ENCODE measurements at regions not wholly inside any gene's neighbourhood (a gene's known extent, or its start where the extent isn't known, plus 50 kb on each side); places are given as distances from the start of the nearest gene placed in this dataset.

DNA sequence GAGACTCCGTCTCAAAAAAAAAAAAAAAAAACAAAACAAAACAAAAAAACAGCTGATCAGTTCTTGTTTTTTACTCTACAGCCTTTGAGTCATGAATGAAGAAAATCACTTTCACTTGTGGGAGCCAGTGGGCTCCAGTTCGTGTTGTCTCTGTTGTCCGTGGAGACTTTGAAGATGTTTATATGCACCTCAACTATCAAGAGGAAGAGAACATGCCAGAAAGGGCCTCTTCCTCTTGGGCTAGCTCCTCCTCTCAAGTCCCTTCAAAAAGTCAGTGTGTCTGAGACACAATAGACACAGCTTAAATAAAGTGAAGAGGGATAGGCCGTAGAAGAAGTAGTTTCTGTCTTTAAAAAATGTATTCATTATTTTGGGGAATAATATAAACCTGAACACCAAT, 182.7 kb downstream of the KDR start:
- no peaks in the 10 kb centered on the region for H3K27me3 Mint-ChIP-seq
- peaks cover 36% of the 10 kb centered on the region for H3K4me1 Mint-ChIP-seq
- POLR2A ChIA-PET: interaction anchor here (1.3 kb wide), 1 partner anchor 254 kb away, joined by 7 read pairs; no protein-coding TSS in a partner anchor
- peak overlapping the region; percentile 67 for H3K4me3 Mint-ChIP-seq
- H3K27ac Mint-ChIP-seq: peak overlapping the region; percentile 75
- TF ChIP-seq, protein P1, sequence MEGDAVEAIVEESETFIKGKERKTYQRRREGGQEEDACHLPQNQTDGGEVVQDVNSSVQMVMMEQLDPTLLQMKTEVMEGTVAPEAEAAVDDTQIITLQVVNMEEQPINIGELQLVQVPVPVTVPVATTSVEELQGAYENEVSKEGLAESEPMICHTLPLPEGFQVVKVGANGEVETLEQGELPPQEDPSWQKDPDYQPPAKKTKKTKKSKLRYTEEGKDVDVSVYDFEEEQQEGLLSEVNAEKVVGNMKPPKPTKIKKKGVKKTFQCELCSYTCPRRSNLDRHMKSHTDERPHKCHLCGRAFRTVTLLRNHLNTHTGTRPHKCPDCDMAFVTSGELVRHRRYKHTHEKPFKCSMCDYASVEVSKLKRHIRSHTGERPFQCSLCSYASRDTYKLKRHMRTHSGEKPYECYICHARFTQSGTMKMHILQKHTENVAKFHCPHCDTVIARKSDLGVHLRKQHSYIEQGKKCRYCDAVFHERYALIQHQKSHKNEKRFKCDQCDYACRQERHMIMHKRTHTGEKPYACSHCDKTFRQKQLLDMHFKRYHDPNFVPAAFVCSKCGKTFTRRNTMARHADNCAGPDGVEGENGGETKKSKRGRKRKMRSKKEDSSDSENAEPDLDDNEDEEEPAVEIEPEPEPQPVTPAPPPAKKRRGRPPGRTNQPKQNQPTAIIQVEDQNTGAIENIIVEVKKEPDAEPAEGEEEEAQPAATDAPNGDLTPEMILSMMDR (IDR thresholded peaks at IDR 0.05): no peak
- H3K36me3 Mint-ChIP-seq (ENCODE audit: low read depth): no peaks in the 10 kb centered on the region
- no peak for DNase-seq
- intact Hi-C loops (cut with micrococcal nuclease): loop anchor here (5.0 kb wide), 1 partner anchor 260 kb away; no protein-coding TSS in a partner anchor
- peak; percentile 63 for ATAC-seq (ENCODE audit: low read depth)
- CTCF ChIA-PET: no interaction called here
- H3K9me3 Mint-ChIP-seq: no peaks in the 10 kb centered on the region

DNA sequence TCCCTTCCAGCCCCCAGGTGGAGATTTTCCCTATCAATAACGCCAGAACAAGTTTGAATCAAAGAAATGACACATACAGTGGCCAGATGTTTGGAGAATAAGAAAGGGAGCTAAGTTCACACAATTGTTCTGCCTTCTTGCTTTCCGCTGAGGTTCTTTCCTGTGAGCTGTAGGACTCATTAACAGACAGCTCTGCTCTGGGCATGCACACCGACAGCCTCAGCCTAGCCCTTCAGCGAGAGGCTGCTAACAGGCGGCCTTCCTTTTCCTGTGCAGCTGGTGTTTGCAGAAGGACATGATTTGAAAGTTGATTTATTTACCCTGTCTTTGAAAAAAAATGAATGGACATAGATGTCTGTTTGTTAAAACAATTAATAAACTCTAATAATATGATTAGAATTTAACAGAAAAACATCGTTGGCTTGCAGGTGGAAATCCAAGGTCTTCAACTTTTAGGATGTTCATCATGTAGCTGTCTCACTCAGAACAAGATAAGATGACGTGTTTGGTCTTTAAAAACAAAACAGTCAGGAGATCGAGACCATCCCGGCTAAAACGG, 183.3 kb downstream of the KDR start:
- Mint-ChIP-seq H3K4me3 (peak overlapping the region; percentile 67), H3K4me1 (peaks cover 36% of the 10 kb centered on the region), H3K9me3 (no peaks in the 10 kb centered on the region), H3K27me3 (peaks cover 5% of the 10 kb centered on the region), H3K27ac (peak overlapping the region; percentile 55), H3K36me3 (ENCODE audit: low read depth) (no peaks in the 10 kb centered on the region)
- intact Hi-C loops (cut with micrococcal nuclease): loop anchor here (5.0 kb wide), 1 partner anchor 260 kb away; no protein-coding TSS in a partner anchor
- ChIA-PET POLR2A (interaction anchor here (1.3 kb wide), 1 partner anchor 254 kb away, joined by 7 read pairs; no protein-coding TSS in a partner anchor), CTCF (no interaction called here)
- ATAC-seq (ENCODE audit: low read depth) (peak; percentile 71), DNase-seq (no peak)
- TF ChIP-seq, protein P1 (IDR thresholded peaks at IDR 0.05): no peak

DNA sequence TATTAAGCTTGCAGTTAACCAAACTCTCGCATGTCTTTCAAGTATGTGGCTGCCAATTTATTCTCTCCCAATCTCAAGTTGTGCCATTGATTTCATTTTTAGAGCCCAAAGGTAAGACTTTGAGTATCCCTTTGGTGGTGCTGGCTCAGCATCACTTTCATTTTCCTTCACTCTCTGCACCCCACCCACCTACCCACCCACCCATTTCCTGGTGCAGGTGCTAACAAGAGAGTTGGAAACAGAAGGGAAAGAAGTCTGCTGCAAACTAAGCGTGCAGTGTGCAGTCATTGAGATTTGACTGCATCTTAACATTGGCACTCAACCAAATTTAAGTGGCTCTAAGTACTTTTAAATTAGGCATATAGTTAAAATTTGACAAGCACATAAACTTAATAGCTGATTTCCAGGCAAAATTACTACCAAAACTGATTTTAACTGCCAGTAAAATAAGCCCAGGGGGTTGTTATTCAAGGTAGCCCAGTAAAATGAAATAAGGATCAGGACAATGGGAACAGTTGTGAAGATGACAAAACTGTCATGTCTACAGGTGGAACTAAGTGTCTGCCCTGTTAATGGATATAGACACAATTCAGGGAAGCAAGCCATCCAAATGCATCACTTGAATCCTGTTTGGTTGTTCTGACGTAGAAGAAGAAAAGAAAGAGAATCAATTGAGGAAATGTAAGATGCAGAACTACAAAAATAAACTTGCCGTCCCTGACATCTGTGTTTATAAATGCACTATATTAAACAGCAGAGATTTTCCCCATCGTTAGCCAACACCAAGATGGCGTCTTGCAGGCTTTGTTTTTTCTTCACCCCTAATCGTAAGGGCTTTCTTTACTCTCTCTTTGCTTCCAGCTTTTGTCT, 184.2 kb downstream of the KDR start:
- DNase-seq (no peak), ATAC-seq (ENCODE audit: low read depth) (no peak)
- Mint-ChIP-seq H3K36me3 (ENCODE audit: low read depth) (no peaks in the 10 kb centered on the region), H3K4me1 (peaks cover 36% of the 10 kb centered on the region), H3K27ac (peak overlapping the region; percentile 55), H3K9me3 (no peaks in the 10 kb centered on the region), H3K27me3 (peaks cover 5% of the 10 kb centered on the region), H3K4me3 (peak overlapping the region; percentile 67)
- TF ChIP-seq, protein P1 (IDR thresholded peaks at IDR 0.05): no peak
- intact Hi-C loops (cut with micrococcal nuclease): loop anchor here (5.0 kb wide), 1 partner anchor 259 kb away; no protein-coding TSS in a partner anchor
- POLR2A ChIA-PET: interaction anchor here (1.3 kb wide), 1 partner anchor 253 kb away, joined by 7 read pairs; no protein-coding TSS in a partner anchor
- CTCF ChIA-PET: no interaction called here

DNA sequence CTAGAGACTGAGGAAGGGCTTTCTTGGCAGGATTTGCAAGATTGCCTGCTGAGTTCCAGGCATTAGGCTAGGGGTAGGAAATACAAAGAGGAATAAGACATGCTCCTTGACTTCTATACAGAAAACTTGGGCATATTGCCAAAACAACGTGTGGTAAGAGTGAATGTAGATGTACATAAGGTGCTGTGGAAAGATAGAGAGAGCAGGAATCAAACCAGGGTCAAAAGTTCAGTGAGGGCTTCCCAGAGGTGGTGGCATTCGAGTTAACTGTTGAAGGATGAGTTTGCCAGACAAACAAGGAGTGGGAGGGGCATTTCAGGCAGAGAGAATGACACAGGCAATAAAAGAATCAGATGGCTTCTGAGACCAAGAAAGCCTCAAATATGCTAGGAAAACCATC, 187.9 kb downstream of the KDR start:
- no peaks in the 10 kb centered on the region for H3K9me3 Mint-ChIP-seq
- H3K4me3 Mint-ChIP-seq: no peak overlapping the region
- H3K36me3 Mint-ChIP-seq (ENCODE audit: low read depth): no peaks in the 10 kb centered on the region
- intact Hi-C loops (cut with micrococcal nuclease): no loop called here
- H3K27me3 Mint-ChIP-seq: peaks cover 5% of the 10 kb centered on the region
- no peak for DNase-seq
- ChIA-PET POLR2A (no interaction called here), CTCF (no interaction called here)
- H3K4me1 Mint-ChIP-seq: peaks cover 21% of the 10 kb centered on the region
- no peak for ATAC-seq (ENCODE audit: low read depth)
- TF ChIP-seq, protein P1 (IDR thresholded peaks at IDR 0.05): no peak
- H3K27ac Mint-ChIP-seq: no peak overlapping the region

DNA sequence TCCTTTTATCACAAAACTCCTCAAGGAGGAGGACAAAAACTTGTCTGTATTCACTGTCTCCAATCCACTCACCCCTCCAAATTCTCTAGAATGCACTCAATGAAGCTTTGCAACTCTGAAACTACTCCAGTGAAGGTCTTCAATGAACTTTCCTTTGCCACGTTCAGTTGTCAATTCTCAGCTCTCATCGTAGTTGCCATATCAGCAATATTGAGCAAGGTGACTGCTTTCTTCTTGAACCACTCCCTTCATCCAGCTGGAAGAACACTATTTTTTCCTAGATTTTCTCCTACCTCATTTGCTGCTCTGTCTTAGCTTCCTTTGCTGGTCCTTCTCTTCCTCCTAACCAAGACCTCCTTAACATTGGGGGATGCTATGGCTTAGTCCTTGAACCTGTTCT, 191.8 kb downstream of the KDR start:
- intact Hi-C loops (cut with micrococcal nuclease): no loop called here
- TF ChIP-seq, protein P1 (IDR thresholded peaks at IDR 0.05): no peak

More for the DNA sequence above, 191.8 kb downstream of the KDR start:
- Mint-ChIP-seq H3K4me1 (no peaks in the 10 kb centered on the region), H3K4me3 (no peak overlapping the region), H3K27ac (no peak overlapping the region), H3K36me3 (ENCODE audit: low read depth) (no peaks in the 10 kb centered on the region), H3K27me3 (peaks cover 5% of the 10 kb centered on the region), H3K9me3 (no peaks in the 10 kb centered on the region)
- no peak for ATAC-seq (ENCODE audit: low read depth)
- CTCF ChIA-PET: no interaction called here
- POLR2A ChIA-PET: no interaction called here
- DNase-seq: no peak

All from activated B cell treated with CpG ODN at 0.5 μM for 24 hours (primary cell).